ENCODE measurements at regions not wholly inside any gene's neighbourhood (a gene's known extent, or its start where the extent isn't known, plus 50 kb on each side); places are given as distances from the start of the nearest gene placed in this dataset.

- ATAC-seq, result no peak
- TF ChIP-seq POLR2AphosphoS5 (IDR thresholded peaks at IDR 0.05), result no peak
- Histone ChIP-seq H3K27me3 (no peaks in the 10 kb centered on the region), H3K4me3 (no peak overlapping the region), H3K9me3 (no peaks in the 10 kb centered on the region), H3K27ac (no peak overlapping the region), H3K4me1 (no peaks in the 10 kb centered on the region), H3K36me3 (no peaks in the 10 kb centered on the region)
- no CpG with 5 or more reads among the region's 1 CpG for WGBS, 2 donors (ENCODE audit: low coverage in 1 of 2)
Observed at GRCh38 chr2:36031471-36031870, 324.1 kb upstream of the CRIM1 start.

DNA sequence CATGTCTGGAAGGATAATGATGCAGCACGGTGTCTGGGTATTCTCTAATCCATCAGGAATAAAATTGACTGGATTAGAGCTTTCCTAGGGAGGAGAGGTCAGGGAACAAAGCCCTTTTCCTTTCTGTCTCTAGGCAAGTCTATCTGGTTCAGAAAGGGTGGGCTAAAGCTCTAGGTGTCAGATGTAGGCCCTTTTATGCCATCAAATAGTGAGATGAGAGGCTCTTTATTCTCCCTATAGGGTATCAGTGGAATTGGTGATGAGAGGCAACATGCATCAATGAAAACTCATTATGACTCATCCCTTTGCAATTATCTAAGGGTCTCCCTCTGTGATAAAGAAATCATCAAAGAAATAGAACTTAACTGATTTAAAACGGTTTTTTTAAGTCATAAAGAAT lies 328.0 kb upstream of the CRIM1 start:
- no peaks in the 10 kb centered on the region for H3K27me3 ChIP-seq
- no peak for TF ChIP-seq POLR2A (IDR thresholded peaks at IDR 0.05)
- TF ChIP-seq EP300 (IDR thresholded peaks at IDR 0.05), result no peak
- TF ChIP-seq CTCF (IDR thresholded peaks at IDR 0.05), result no peak
- TF ChIP-seq POLR2AphosphoS5 (IDR thresholded peaks at IDR 0.05), result no peak
- no peak for ATAC-seq
- no peaks in the 10 kb centered on the region for H3K36me3 ChIP-seq
- H3K4me3 ChIP-seq, result no peak overlapping the region
- no peaks in the 10 kb centered on the region for H3K4me1 ChIP-seq
- 43 to 84% methylated on average over 2 of the region's 2 CpGs for WGBS, 2 donors (ENCODE audit: low coverage in 1 of 2)
- H3K27ac ChIP-seq, result no peak overlapping the region
- no peaks in the 10 kb centered on the region for H3K9me3 ChIP-seq

DNA sequence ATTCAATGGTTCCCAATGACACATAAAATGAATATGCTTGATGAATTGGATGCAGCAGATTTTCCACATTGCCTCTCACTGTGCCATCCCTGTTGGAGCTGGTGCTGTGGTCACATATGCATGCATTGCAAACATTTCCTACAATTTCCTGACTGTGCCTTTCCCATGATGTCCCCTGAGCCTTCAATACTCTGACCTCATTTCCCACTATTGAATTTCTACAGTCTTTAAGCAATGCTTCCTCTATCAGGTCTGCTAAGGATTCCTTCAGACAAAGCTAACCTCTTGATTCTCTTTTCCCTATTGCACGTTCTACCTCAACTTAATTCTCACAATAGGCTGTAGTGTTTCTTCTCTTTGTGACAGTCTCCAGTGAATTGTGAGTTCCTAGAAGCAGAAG lies 342.5 kb upstream of the CRIM1 start:
- no peak overlapping the region for H3K27ac ChIP-seq
- TF ChIP-seq EP300 (IDR thresholded peaks at IDR 0.05) (no peak), CTCF (IDR thresholded peaks at IDR 0.05) (no peak), POLR2AphosphoS5 (IDR thresholded peaks at IDR 0.05) (no peak)
- no peak overlapping the region for H3K4me3 ChIP-seq
- 14 to 41% methylated on average over 1 of the region's 1 CpG for WGBS, 2 donors (ENCODE audit: low coverage in 1 of 2)
- H3K9me3 ChIP-seq, result no peaks in the 10 kb centered on the region
- H3K4me1 ChIP-seq, result no peaks in the 10 kb centered on the region
- ATAC-seq, result no peak
- H3K36me3 ChIP-seq, result no peaks in the 10 kb centered on the region
- H3K27me3 ChIP-seq, result no peaks in the 10 kb centered on the region

- H3K27ac ChIP-seq, result no peak overlapping the region
- 88% methylated on average over 3 of the region's 4 CpGs; no CpG with 5 or more reads in 1 of the 2 donors for WGBS, 2 donors (ENCODE audit: low coverage in 1 of 2)
- ATAC-seq, result no peak
- H3K4me3 ChIP-seq, result no peak overlapping the region
- TF ChIP-seq POLR2AphosphoS5 (IDR thresholded peaks at IDR 0.05) (no peak), EP300 (IDR thresholded peaks at IDR 0.05) (no peak), CTCF (IDR thresholded peaks at IDR 0.05) (no peak), POLR2A (IDR thresholded peaks at IDR 0.05) (no peak)
- no peaks in the 10 kb centered on the region for H3K36me3 ChIP-seq
- no peaks in the 10 kb centered on the region for H3K4me1 ChIP-seq
- no peaks in the 10 kb centered on the region for H3K27me3 ChIP-seq
- no peaks in the 10 kb centered on the region for H3K9me3 ChIP-seq
Observed at GRCh38 chr2:36006444-36006843, 349.1 kb upstream of the CRIM1 start.

GRCh38 chr2:36002941-36003340 lies 352.6 kb upstream of the CRIM1 start:
- ATAC-seq, result no peak
- TF ChIP-seq CTCF (IDR thresholded peaks at IDR 0.05) (no peak), POLR2A (IDR thresholded peaks at IDR 0.05) (no peak), EP300 (IDR thresholded peaks at IDR 0.05) (no peak), POLR2AphosphoS5 (IDR thresholded peaks at IDR 0.05) (no peak)
- H3K4me1 ChIP-seq, result no peaks in the 10 kb centered on the region
- H3K36me3 ChIP-seq, result no peaks in the 10 kb centered on the region
- H3K27me3 ChIP-seq, result no peaks in the 10 kb centered on the region
- H3K4me3 ChIP-seq, result no peak overlapping the region
- H3K9me3 ChIP-seq, result no peaks in the 10 kb centered on the region
- WGBS, 2 donors (ENCODE audit: low coverage in 1 of 2), result 13 to 45% methylated on average over 1 of the region's 1 CpG
- H3K27ac ChIP-seq, result no peak overlapping the region

DNA sequence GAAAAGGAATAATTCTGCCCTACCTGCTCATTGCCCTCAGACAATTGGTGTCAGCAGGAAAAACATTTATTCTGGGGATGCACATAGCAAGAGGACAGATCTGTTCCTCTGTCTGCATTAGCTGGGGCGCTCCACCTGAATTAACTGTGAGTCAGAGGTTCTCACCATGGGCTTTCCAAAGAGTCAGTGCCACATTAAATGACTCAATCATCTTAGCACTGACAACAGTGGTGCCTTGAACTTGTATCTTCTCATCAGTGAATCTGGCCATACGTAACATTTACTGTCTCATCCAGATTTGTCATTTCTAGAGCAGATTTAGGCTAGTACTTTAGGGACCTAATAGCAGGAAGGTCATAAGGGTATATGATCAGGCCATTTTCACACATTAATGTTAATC lies 358.1 kb upstream of the CRIM1 start:
- Histone ChIP-seq H3K4me1 (no peaks in the 10 kb centered on the region), H3K4me3 (no peak overlapping the region), H3K27me3 (no peaks in the 10 kb centered on the region), H3K36me3 (no peaks in the 10 kb centered on the region), H3K9me3 (no peaks in the 10 kb centered on the region), H3K27ac (no peak overlapping the region)
- 69% methylated on average over 1 of the region's 2 CpGs; no CpG with 5 or more reads in 1 of the 2 donors for WGBS, 2 donors (ENCODE audit: low coverage in 1 of 2)
- TF ChIP-seq POLR2AphosphoS5 (IDR thresholded peaks at IDR 0.05), result no peak
- no peak for TF ChIP-seq CTCF (IDR thresholded peaks at IDR 0.05)
- TF ChIP-seq EP300 (IDR thresholded peaks at IDR 0.05), result no peak
- TF ChIP-seq POLR2A (IDR thresholded peaks at IDR 0.05), result no peak
- ATAC-seq, result no peak
